ENCODE measurements at regions not wholly inside any gene's neighbourhood (a gene's known extent, or its start where the extent isn't known, plus 50 kb on each side); places are given as distances from the start of the nearest gene placed in this dataset.

DNA sequence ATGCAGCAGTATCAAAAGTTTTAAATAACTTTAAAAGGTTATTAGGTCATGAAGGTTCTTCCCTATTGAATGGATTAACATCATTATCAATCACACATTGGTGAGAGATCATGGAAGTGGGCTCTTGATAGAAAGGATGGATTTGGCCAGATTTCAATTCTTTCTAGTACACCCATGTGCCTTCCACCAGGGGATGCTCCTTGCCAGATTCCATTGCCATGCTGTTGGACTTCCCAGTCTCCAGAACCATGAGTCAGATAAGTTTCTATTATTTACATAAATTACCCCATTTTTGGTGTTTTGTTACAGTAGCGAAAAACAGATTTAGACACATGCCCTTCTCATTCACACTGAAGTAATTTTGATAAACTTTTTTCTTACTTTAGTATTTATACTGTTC, 1010.6 kb upstream of the C9orf72 start:
- no peaks in the 10 kb centered on the region for H3K36me3 ChIP-seq (ENCODE audit: control insufficient read depth, insufficient read depth, low read length)
- no peak for DNase-seq (ENCODE audit: low read depth)
- H3K27me3 ChIP-seq (ENCODE audit: control insufficient read depth, insufficient read depth, low read length): no peaks in the 10 kb centered on the region
- H3K4me3 ChIP-seq (ENCODE audit: low read depth, low read length): no peak overlapping the region
- TF ChIP-seq, protein P1, sequence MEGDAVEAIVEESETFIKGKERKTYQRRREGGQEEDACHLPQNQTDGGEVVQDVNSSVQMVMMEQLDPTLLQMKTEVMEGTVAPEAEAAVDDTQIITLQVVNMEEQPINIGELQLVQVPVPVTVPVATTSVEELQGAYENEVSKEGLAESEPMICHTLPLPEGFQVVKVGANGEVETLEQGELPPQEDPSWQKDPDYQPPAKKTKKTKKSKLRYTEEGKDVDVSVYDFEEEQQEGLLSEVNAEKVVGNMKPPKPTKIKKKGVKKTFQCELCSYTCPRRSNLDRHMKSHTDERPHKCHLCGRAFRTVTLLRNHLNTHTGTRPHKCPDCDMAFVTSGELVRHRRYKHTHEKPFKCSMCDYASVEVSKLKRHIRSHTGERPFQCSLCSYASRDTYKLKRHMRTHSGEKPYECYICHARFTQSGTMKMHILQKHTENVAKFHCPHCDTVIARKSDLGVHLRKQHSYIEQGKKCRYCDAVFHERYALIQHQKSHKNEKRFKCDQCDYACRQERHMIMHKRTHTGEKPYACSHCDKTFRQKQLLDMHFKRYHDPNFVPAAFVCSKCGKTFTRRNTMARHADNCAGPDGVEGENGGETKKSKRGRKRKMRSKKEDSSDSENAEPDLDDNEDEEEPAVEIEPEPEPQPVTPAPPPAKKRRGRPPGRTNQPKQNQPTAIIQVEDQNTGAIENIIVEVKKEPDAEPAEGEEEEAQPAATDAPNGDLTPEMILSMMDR (IDR thresholded peaks at IDR 0.05; ENCODE audit: insufficient read depth, low read length, poor library complexity, severe bottlenecking): no peak

DNA sequence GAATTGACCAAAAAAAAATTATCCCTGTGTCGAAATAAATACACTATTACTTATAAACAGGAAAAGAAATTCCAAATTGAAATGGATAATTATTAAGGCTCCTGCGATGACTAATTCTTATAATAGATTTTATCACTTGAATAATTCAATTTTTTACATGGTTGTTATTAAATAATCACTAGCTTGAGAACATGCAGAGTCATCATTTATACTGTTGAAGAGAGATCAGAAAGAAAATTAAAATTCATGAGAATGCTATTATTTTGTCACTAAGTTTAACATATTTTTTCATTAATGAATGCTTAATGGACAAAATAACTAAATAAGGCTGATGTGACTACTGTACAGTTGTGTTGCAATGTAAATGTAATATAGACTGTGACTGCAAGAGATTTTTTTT, 1011.3 kb upstream of the C9orf72 start:
- no peaks in the 10 kb centered on the region for H3K27me3 ChIP-seq (ENCODE audit: control insufficient read depth, insufficient read depth, low read length)
- H3K36me3 ChIP-seq (ENCODE audit: control insufficient read depth, insufficient read depth, low read length): no peaks in the 10 kb centered on the region
- no peak overlapping the region for H3K4me3 ChIP-seq (ENCODE audit: low read depth, low read length)
- TF ChIP-seq, protein P1 (IDR thresholded peaks at IDR 0.05; ENCODE audit: insufficient read depth, low read length, poor library complexity, severe bottlenecking): no peak
- DNase-seq (ENCODE audit: low read depth): no peak

DNA sequence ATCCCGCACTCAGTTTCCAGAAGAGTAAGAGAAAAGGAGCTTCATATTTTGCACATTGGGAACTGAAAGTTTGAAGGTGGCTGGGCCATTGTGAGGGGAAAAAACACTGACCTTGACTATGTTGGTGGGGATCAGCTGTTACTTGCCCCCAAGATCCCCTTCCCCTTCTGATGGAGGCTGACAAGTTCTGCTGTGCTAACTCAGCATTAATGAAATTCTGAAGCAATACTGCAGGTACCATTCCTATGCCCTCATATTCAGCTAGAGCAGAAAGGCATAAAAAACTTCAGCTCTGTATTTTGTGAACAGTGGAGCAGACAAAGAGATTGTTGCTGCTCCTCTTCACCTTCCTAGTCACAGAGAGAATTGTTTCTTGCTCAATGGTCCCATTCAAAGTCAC, 1013.8 kb upstream of the C9orf72 start:
- Histone ChIP-seq H3K36me3 (ENCODE audit: control insufficient read depth, insufficient read depth, low read length) (no peaks in the 10 kb centered on the region), H3K27me3 (ENCODE audit: control insufficient read depth, insufficient read depth, low read length) (no peaks in the 10 kb centered on the region), H3K4me3 (ENCODE audit: low read depth, low read length) (no peak overlapping the region)
- no peak for DNase-seq (ENCODE audit: low read depth)
- TF ChIP-seq, protein P1 (IDR thresholded peaks at IDR 0.05; ENCODE audit: insufficient read depth, low read length, poor library complexity, severe bottlenecking): no peak

DNA sequence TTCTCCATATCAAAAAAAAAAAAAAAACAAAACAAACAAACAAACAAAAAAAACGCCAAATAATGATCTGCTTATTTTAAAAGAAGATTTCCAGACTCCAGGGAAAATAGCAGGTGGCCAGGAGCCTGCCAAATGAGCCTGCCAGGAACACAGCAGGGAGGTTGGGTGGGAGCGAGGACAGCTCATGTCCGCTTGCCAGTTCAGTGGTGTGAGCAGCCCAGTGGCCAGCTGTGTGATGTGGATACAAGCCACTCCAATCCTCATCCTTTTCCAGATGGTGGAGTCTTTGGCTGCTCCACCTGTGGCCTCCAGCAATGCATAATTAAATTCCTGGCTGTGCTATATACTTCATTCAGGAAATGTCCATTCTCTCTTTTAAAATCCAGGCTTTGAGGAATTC, 1025.1 kb upstream of the C9orf72 start:
- H3K36me3 ChIP-seq (ENCODE audit: control insufficient read depth, insufficient read depth, low read length): no peaks in the 10 kb centered on the region
- H3K4me3 ChIP-seq (ENCODE audit: low read depth, low read length): no peak overlapping the region
- DNase-seq (ENCODE audit: low read depth): no peak
- TF ChIP-seq, protein P1 (IDR thresholded peaks at IDR 0.05; ENCODE audit: insufficient read depth, low read length, poor library complexity, severe bottlenecking): no peak
- H3K27me3 ChIP-seq (ENCODE audit: control insufficient read depth, insufficient read depth, low read length): no peaks in the 10 kb centered on the region

DNA sequence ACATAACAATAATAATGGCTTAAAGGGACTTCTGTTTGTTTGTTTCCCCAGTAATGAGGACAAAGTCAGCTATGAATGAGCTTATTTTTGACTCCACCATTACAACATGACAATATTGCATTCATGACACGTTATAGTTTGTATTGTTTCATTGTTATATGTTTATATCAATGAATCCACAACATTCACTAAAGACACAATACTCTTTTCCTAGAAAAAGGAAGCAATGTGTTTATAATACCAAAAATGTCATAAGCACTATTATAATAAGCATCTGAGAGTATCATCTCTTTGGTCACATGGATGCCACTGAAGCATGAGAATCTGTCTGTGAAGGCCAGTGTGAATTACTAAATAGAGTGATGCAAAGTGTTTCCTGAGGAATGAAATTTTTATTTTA, 1026.9 kb upstream of the C9orf72 start:
- DNase-seq (ENCODE audit: low read depth): no peak
- TF ChIP-seq, protein P1 (IDR thresholded peaks at IDR 0.05; ENCODE audit: insufficient read depth, low read length, poor library complexity, severe bottlenecking): no peak

DNA sequence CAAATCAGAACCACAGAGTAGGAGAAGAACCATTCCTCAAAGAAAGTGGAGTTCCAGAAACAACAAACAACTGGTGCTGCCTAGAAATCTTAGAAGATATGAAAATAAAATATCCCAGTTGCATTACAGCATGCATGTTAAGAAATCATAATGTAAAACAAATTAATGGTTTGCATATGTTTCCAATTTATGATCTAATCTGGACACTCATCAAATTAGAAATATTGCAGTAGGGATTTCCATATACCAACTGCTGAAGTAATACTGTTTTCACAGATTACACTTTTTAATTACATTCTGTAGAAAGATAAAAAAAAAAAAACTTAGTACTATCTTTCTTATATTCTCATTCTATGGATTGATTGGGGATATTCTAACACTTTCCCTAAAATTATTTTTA, 1034.6 kb upstream of the C9orf72 start:
- TF ChIP-seq, protein P1 (IDR thresholded peaks at IDR 0.05; ENCODE audit: insufficient read depth, low read length, poor library complexity, severe bottlenecking): no peak
- H3K36me3 ChIP-seq (ENCODE audit: control insufficient read depth, insufficient read depth, low read length): no peaks in the 10 kb centered on the region
- no peak for DNase-seq (ENCODE audit: low read depth)
- H3K27me3 ChIP-seq (ENCODE audit: control insufficient read depth, insufficient read depth, low read length): no peaks in the 10 kb centered on the region
- no peak overlapping the region for H3K4me3 ChIP-seq (ENCODE audit: low read depth, low read length)

More for the DNA sequence above, 1026.9 kb upstream of the C9orf72 start:
- Histone ChIP-seq H3K27me3 (ENCODE audit: control insufficient read depth, insufficient read depth, low read length) (no peaks in the 10 kb centered on the region), H3K36me3 (ENCODE audit: control insufficient read depth, insufficient read depth, low read length) (no peaks in the 10 kb centered on the region), H3K4me3 (ENCODE audit: low read depth, low read length) (no peak overlapping the region)

All from kidney epithelial cell (primary cell).